ENCODE measurements at regions not wholly inside any gene's neighbourhood (a gene's known extent, or its start where the extent isn't known, plus 50 kb on each side); places are given as distances from the start of the nearest gene placed in this dataset.

DNA sequence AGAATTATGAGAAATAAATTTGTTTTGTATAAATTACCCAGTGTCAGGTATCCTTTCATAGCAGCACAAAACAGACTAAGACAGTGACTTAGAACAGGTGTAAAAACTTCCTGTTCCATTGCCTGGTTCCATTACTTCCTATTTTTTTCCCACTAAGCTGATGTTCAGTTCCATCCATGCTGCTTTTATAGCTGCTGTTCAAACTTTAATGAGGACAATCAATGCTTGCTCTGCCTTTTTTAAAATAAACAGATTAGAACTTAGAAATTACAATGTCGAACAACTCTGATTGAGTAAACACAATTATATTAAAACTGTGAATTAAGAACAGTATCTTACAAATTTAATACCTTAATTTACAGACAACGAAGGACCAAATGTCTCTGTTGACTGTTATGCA, 818.9 kb downstream of the OLFM4 start:
- TF ChIP-seq, protein P1, sequence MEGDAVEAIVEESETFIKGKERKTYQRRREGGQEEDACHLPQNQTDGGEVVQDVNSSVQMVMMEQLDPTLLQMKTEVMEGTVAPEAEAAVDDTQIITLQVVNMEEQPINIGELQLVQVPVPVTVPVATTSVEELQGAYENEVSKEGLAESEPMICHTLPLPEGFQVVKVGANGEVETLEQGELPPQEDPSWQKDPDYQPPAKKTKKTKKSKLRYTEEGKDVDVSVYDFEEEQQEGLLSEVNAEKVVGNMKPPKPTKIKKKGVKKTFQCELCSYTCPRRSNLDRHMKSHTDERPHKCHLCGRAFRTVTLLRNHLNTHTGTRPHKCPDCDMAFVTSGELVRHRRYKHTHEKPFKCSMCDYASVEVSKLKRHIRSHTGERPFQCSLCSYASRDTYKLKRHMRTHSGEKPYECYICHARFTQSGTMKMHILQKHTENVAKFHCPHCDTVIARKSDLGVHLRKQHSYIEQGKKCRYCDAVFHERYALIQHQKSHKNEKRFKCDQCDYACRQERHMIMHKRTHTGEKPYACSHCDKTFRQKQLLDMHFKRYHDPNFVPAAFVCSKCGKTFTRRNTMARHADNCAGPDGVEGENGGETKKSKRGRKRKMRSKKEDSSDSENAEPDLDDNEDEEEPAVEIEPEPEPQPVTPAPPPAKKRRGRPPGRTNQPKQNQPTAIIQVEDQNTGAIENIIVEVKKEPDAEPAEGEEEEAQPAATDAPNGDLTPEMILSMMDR (optimal IDR thresholded peaks at IDR 0.05 in 1 of 3, IDR thresholded peaks at IDR 0.05 in 1 of 3, conservative IDR thresholded peaks at IDR 0.05 in 1 of 3; ENCODE audit: extremely low read depth in 1 of 3, insufficient read depth in 2 of 3, low read length in 3 of 3): no peak
- no peak for TF ChIP-seq EZH2 (IDR thresholded peaks at IDR 0.05; ENCODE audit: low read length)
